Muscle of arm (tissue), 1 donor: ENCODE measurements at regions not wholly inside any gene's neighbourhood (a gene's known extent, or its start where the extent isn't known, plus 50 kb on each side); places are given as distances from the start of the nearest gene placed in this dataset.
A peak's percentile ranks its signal among the peaks of the same experiment; 100 is the strongest.
"Not testable (repeated sequence)": the region's sequence is repeated elsewhere in the genome, so short reads cannot be mapped to it uniquely, and the experiment has no call there.

ENCODE experiments used
- DNase-seq: peaks from one replicate; pipeline ENCODE4 v3.0.0-alpha.2; 2013

- no peak for DNase-seq
These were observed 244.6 kb upstream of the HNRNPA3 start for GRCh38 chr2:176967911-176968450.

- no peak for DNase-seq
These were observed 242.8 kb upstream of the HNRNPA3 start for GRCh38 chr2:176969642-176970359.

- DNase-seq = no peak
These were observed 235.6 kb upstream of the HNRNPA3 start for GRCh38 chr2:176976736-176977685.

GRCh38 chr2:176978921-176979320 lies 233.7 kb upstream of the HNRNPA3 start:
- no peak for DNase-seq

GRCh38 chr2:176979981-176980710 lies 232.4 kb upstream of the HNRNPA3 start:
- no peak for DNase-seq

GRCh38 chr2:176984987-176985386 lies 227.6 kb upstream of the HNRNPA3 start:
- DNase-seq = no peak

GRCh38 chr2:176985871-176986270 lies 226.7 kb upstream of the HNRNPA3 start:
- no peak for DNase-seq

GRCh38 chr2:176986487-176986886 lies 226.1 kb upstream of the HNRNPA3 start:
- no peak for DNase-seq

GRCh38 chr2:176991411-176991810 lies 221.2 kb upstream of the HNRNPA3 start:
- no peak for DNase-seq

GRCh38 chr2:176997074-176997791 lies 215.4 kb upstream of the HNRNPA3 start:
- peak; percentile 71 for DNase-seq

- no peak for DNase-seq
These were observed 214.8 kb upstream of the HNRNPA3 start for GRCh38 chr2:176997792-176998169.

GRCh38 chr2:176999301-176999700 lies 213.3 kb upstream of the HNRNPA3 start:
- peak; percentile 79 for DNase-seq

GRCh38 chr2:177000061-177000714 lies 212.4 kb upstream of the HNRNPA3 start:
- no peak for DNase-seq

GRCh38 chr2:177000715-177001072 lies 211.9 kb upstream of the HNRNPA3 start:
- no peak for DNase-seq

- DNase-seq = no peak
These were observed 211.3 kb upstream of the HNRNPA3 start for GRCh38 chr2:177001334-177001733.

- DNase-seq = no peak
These were observed 209.6 kb upstream of the HNRNPA3 start for GRCh38 chr2:177002983-177003382.

GRCh38 chr2:177007726-177008125 lies 204.9 kb upstream of the HNRNPA3 start:
- not testable (repeated sequence) for DNase-seq

GRCh38 chr2:177008662-177009061 lies 203.9 kb upstream of the HNRNPA3 start:
- DNase-seq = not testable (repeated sequence)

GRCh38 chr2:177010146-177010545 lies 202.4 kb upstream of the HNRNPA3 start:
- DNase-seq = no peak

GRCh38 chr2:177010861-177011260 lies 201.7 kb upstream of the HNRNPA3 start:
- no peak for DNase-seq

GRCh38 chr2:177014946-177015345 lies 197.6 kb upstream of the HNRNPA3 start:
- DNase-seq = no peak
